T-cell (primary cell): ENCODE measurements at regions not wholly inside any gene's neighbourhood (a gene's known extent, or its start where the extent isn't known, plus 50 kb on each side); places are given as distances from the start of the nearest gene placed in this dataset.

ENCODE experiments used
- ATAC-seq, 4 experiments: fragments of 200-7000 bp in 3 of 4; fragments of 150-1000 bp in 1 of 4; cut with Tn5 transposase; replicated peaks in 1 of 4; 1 replicate in 3 of 4; 2 replicates in 1 of 4; pipeline ENCODE4 v1.10.0; 2021; ENCODE audit warnings: moderate library complexity in 3 of 4, mild to moderate bottlenecking in 2 of 4, moderate number of reproducible peaks in 1 of 4
- CTCF ChIA-PET, 2 donors: fragments of 300-600 bp; sonication (Branson Sonifier 250); formaldehyde crosslinking; loops; one replicate each; lab custom pipeline; 2022; ENCODE audit warnings: antibody characterized with exemption in 2 of 2; lab: Charles Lee
- POLR2A ChIA-PET, 2 donors: fragments of 300-600 bp; sonication (Branson Sonifier 250); formaldehyde crosslinking; loops; one replicate each; lab custom pipeline; 2022; ENCODE audit warnings: antibody characterized with exemption in 2 of 2; lab: Charles Lee
- DNase-seq, 35 experiments: peaks; one replicate each; pipeline versions ENCODE4 v3.0.0 to v3.0.0-alpha.2; 2013 to 2023
- H3K27ac ChIP-seq: one replicate; pipeline ENCODE4 v1.5.1; 2013; ENCODE audit warnings: low read length
- H3K27me3 ChIP-seq, 2 experiments: replicated peaks in 1 of 2; 1 replicate in 1 of 2; 2 replicates in 1 of 2; pipeline versions ENCODE4 v1.6.1 to v1.7.0; 2013; ENCODE audit warnings: low read length in 1 of 2, mixed read lengths in 1 of 2; ENCODE audit not compliant: control insufficient read depth in 2 of 2, insufficient read depth in 2 of 2; ENCODE audit errors: extremely low read depth in 1 of 2
- H3K36me3 ChIP-seq, 2 donors: 1 replicate in 1 of 2; 2 replicates in 1 of 2; pipeline versions ENCODE4 v1.6.1 to v1.7.0; 2013; ENCODE audit warnings: low read length in 1 of 2; ENCODE audit not compliant: control insufficient read depth in 2 of 2, insufficient read depth in 1 of 2; ENCODE audit errors: extremely low read depth in 1 of 2
- H3K4me1 ChIP-seq, 2 experiments: 1 replicate in 1 of 2; 2 replicates in 1 of 2; pipeline versions ENCODE4 v1.6.1 to v1.7.0; 2013; ENCODE audit warnings: low read length in 2 of 2, mixed read lengths in 1 of 2; ENCODE audit not compliant: insufficient read depth in 2 of 2, control insufficient read depth in 1 of 2; ENCODE audit errors: extremely low read depth in 1 of 2
- H3K4me3 ChIP-seq, 2 donors: 1 replicate in 1 of 2; 2 replicates in 1 of 2; pipeline versions ENCODE4 v1.5.1 to v1.7.0; 2013; ENCODE audit warnings: mild to moderate bottlenecking in 2 of 2, low read length in 1 of 2, moderate library complexity in 1 of 2; ENCODE audit not compliant: control insufficient read depth in 1 of 2; ENCODE audit errors: extremely low read depth in 1 of 2
- H3K9me3 ChIP-seq: 2 replicates; pipeline ENCODE4 v1.7.0; 2013
- H3K27ac Mint-ChIP-seq, 2 donors: one replicate each; pipeline ENCODE4 v1.8.0; 2020 to 2021; ENCODE audit warnings: mild to moderate bottlenecking in 2 of 2, mixed read lengths in 2 of 2
- H3K27me3 Mint-ChIP-seq, 2 donors: one replicate each; pipeline ENCODE4 v1.8.0; 2021 to 2022; ENCODE audit warnings: mixed read lengths in 2 of 2
- H3K36me3 Mint-ChIP-seq: one replicate; pipeline ENCODE4 v1.8.0; 2021; ENCODE audit warnings: mixed read lengths
- H3K4me1 Mint-ChIP-seq, 3 donors: one replicate each; pipeline ENCODE4 v1.8.0; 2020 to 2022; ENCODE audit warnings: mixed read lengths in 3 of 3, mild to moderate bottlenecking in 1 of 3
- H3K4me3 Mint-ChIP-seq, 3 donors: one replicate each; pipeline ENCODE4 v1.8.0; 2020 to 2022; ENCODE audit warnings: mild to moderate bottlenecking in 3 of 3, mixed read lengths in 3 of 3, moderate library complexity in 3 of 3
- H3K9me3 Mint-ChIP-seq, 3 donors: one replicate each; pipeline ENCODE4 v1.8.0; 2020 to 2022; ENCODE audit warnings: mixed read lengths in 3 of 3
- WGBS: methylation state at CpG from one replicate; pipeline ENCODE4 v1.1.5; 2013; ENCODE audit warnings: missing lambda C conversion rate; ENCODE audit not compliant: insufficient coverage; 5-methylcytosine and 5-hydroxymethylcytosine counted together

DNA sequence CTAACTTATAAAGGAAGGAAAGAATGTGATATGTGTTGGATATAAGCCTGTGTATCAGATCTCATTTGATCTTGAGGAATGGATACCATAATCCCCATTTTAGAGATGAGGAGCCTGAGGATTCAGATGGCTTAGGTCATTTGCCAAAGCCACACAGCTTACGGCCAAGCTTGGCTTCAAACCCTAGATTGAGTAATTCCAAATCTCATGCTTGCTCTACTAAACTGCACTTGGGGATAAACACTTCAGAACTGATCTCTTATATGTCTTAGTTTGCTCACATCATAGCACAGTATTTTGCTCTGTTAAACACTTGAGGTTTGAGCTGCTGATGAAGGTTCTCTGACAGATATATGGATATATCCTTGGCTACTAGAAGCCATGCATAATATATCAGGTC is 504.4 kb downstream of the NTRK2 start:
- H3K27ac Mint-ChIP-seq, result no peak overlapping the region
- peaks cover 0 to 4% (median 2%) of the 10 kb centered on the region in 3 donors for H3K9me3 Mint-ChIP-seq
- H3K36me3 ChIP-seq, result no peaks in the 10 kb centered on the region
- H3K4me1 ChIP-seq, result no peaks in the 10 kb centered on the region
- ChIA-PET CTCF (no interaction called here), POLR2A (no interaction called here)
- peaks cover 0 to 6% of the 10 kb centered on the region in 2 donors for H3K27me3 Mint-ChIP-seq
- ATAC-seq, result no peak
- no peaks in the 10 kb centered on the region for H3K9me3 ChIP-seq
- no peaks in the 10 kb centered on the region for H3K36me3 Mint-ChIP-seq
- H3K27ac ChIP-seq, result no peak overlapping the region
- no peak for DNase-seq
- no peaks in the 10 kb centered on the region for H3K4me1 Mint-ChIP-seq
- WGBS, result 80% methylated on average over 1 of the region's 1 CpG
- H3K4me3 Mint-ChIP-seq, result no peak overlapping the region
- H3K4me3 ChIP-seq, result no peak overlapping the region
- H3K27me3 ChIP-seq, result peaks cover 0 to 5% of the 10 kb centered on the region in 2 experiments

DNA sequence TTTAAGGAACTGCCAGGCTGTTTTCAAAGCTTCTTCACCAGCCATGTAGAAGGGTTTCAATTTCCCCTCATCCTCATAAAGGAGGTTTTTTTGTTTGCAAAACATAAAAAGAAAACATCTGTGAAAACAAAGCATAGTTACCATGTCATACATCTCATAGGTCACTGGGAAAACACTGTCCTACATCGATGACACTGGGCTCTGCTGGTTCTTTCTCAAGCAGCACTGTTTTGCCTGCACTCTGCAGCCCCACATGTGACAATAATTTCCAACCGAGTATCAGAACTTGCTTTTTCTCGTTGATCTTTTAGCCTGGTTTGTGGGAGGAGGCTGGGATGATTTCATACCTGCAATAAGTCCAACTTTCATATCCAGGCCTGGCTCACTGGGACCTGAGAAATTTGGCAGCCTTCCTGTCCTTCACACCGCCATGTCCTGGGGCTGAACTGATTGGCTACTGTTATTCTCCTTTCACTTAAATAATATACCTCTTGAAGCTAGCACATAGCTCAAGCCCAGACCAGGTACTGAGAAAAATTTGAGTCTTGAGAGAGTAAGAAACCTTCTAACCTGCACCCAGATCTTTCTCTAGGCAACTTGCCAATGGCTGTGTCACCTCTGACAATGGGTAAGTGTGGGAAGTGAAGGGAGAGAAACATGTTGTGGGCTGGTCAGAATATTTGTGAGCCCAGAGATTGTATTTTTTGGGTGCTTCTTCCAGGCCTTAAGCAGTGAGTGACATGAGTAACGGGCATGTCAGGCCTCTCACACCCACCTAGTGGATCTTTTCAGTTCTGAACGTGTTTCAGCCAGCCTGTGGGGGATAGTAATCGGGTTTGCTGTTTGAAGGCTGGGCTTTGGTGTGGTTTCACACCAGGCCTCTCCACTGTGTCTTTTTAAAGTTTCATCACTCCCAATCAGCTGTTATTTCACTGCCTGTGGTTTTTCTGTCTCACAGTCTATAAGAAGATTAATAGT is 502.8 kb downstream of the NTRK2 start:
- Histone ChIP-seq H3K27me3 (peaks cover 0 to 5% of the 10 kb centered on the region in 2 experiments), H3K4me1 (no peaks in the 10 kb centered on the region), H3K4me3 (no peak overlapping the region), H3K36me3 (no peaks in the 10 kb centered on the region), H3K9me3 (no peaks in the 10 kb centered on the region), H3K27ac (no peak overlapping the region)
- POLR2A ChIA-PET, result no interaction called here
- Mint-ChIP-seq H3K4me3 (no peak overlapping the region), H3K36me3 (no peaks in the 10 kb centered on the region), H3K27ac (no peak overlapping the region), H3K27me3 (peaks cover 0 to 7% of the 10 kb centered on the region in 2 donors), H3K9me3 (peaks cover 0 to 4% (median 2%) of the 10 kb centered on the region in 3 donors), H3K4me1 (no peaks in the 10 kb centered on the region)
- WGBS, result 80% methylated on average over 1 of the region's 7 CpGs
- no peak for DNase-seq
- no peak for ATAC-seq
- CTCF ChIA-PET, result no interaction called here

- peaks cover 0 to 5% of the 10 kb centered on the region in 2 experiments for H3K27me3 ChIP-seq
- Mint-ChIP-seq H3K27ac (no peak overlapping the region), H3K36me3 (no peaks in the 10 kb centered on the region), H3K27me3 (peaks cover 0 to 10% of the 10 kb centered on the region in 2 donors), H3K9me3 (peaks cover 0 to 8% (median 2%) of the 10 kb centered on the region in 3 donors), H3K4me1 (no peaks in the 10 kb centered on the region), H3K4me3 (no peak overlapping the region)
- no peaks in the 10 kb centered on the region for H3K36me3 ChIP-seq
- no peak overlapping the region for H3K4me3 ChIP-seq
- POLR2A ChIA-PET, result no interaction called here
- no peak overlapping the region for H3K27ac ChIP-seq
- DNase-seq (no peak), ATAC-seq (no peak)
- CTCF ChIA-PET, result no interaction called here
- H3K9me3 ChIP-seq, result no peaks in the 10 kb centered on the region
- no peaks in the 10 kb centered on the region for H3K4me1 ChIP-seq
Observed at GRCh38 chr9:85171163-85171562, 501.6 kb downstream of the NTRK2 start.

- Histone ChIP-seq H3K27ac (no peak overlapping the region), H3K36me3 (no peaks in the 10 kb centered on the region), H3K27me3 (no peaks in the 10 kb centered on the region), H3K4me3 (no peak overlapping the region), H3K9me3 (no peaks in the 10 kb centered on the region), H3K4me1 (no peaks in the 10 kb centered on the region)
- 100% methylated on average over 1 of the region's 2 CpGs for WGBS
- Mint-ChIP-seq H3K9me3 (peaks cover 2 to 8% (median 6%) of the 10 kb centered on the region in 3 donors), H3K36me3 (no peaks in the 10 kb centered on the region), H3K4me1 (no peaks in the 10 kb centered on the region), H3K27ac (no peak overlapping the region), H3K4me3 (no peak overlapping the region), H3K27me3 (peaks cover 0 to 4% of the 10 kb centered on the region in 2 donors)
- ChIA-PET POLR2A (no interaction called here), CTCF (no interaction called here)
- DNase-seq (no peak), ATAC-seq (no peak)
Observed at GRCh38 chr9:85168412-85168811, 498.9 kb downstream of the NTRK2 start.

- Histone ChIP-seq H3K4me3 (no peak overlapping the region), H3K4me1 (no peaks in the 10 kb centered on the region), H3K27ac (no peak overlapping the region), H3K27me3 (no peaks in the 10 kb centered on the region), H3K36me3 (no peaks in the 10 kb centered on the region), H3K9me3 (no peaks in the 10 kb centered on the region)
- H3K9me3 Mint-ChIP-seq, result peaks cover 2 to 8% (median 6%) of the 10 kb centered on the region in 3 donors
- WGBS, result no CpG with 5 or more reads among the region's 1 CpG
- ChIA-PET CTCF (no interaction called here), POLR2A (no interaction called here)
- DNase-seq, result no peak
- no peaks in the 10 kb centered on the region for H3K36me3 Mint-ChIP-seq
- peaks cover 0 to 4% of the 10 kb centered on the region in 2 donors for H3K27me3 Mint-ChIP-seq
- no peak for ATAC-seq
- no peak overlapping the region for H3K27ac Mint-ChIP-seq
- no peak overlapping the region for H3K4me3 Mint-ChIP-seq
- no peaks in the 10 kb centered on the region for H3K4me1 Mint-ChIP-seq
Observed at GRCh38 chr9:85167146-85167545, 497.6 kb downstream of the NTRK2 start.

- ChIA-PET CTCF (interaction anchor here in 1 of 2 donors (1.0 kb wide), 1 partner anchor 8 kb away, joined by 3 read pairs; no protein-coding TSS in a partner anchor), POLR2A (interaction anchor here in 1 of 2 donors (0.6 kb wide), 1 partner anchor 1889 kb away, joined by 3 read pairs; no protein-coding TSS in a partner anchor)
- no peaks in the 10 kb centered on the region for H3K4me1 Mint-ChIP-seq
- H3K27me3 ChIP-seq, result no peaks in the 10 kb centered on the region
- no peaks in the 10 kb centered on the region for H3K4me1 ChIP-seq
- H3K9me3 Mint-ChIP-seq, result peaks cover 0 to 6% (median 4%) of the 10 kb centered on the region in 3 donors
- no peaks in the 10 kb centered on the region for H3K9me3 ChIP-seq
- H3K36me3 Mint-ChIP-seq, result no peaks in the 10 kb centered on the region
- H3K4me3 Mint-ChIP-seq, result no peak overlapping the region
- H3K27ac Mint-ChIP-seq, result no peak overlapping the region
- no peaks in the 10 kb centered on the region for H3K36me3 ChIP-seq
- DNase-seq (no peak), ATAC-seq (no peak)
- WGBS, result no CpG with 5 or more reads among the region's 2 CpGs
- peaks cover 0 to 9% of the 10 kb centered on the region in 2 donors for H3K27me3 Mint-ChIP-seq
- H3K27ac ChIP-seq, result no peak overlapping the region
- no peak overlapping the region for H3K4me3 ChIP-seq
Observed at GRCh38 chr9:85163825-85164224, 494.3 kb downstream of the NTRK2 start.
